ENCODE measurements at regions not wholly inside any gene's neighbourhood (a gene's known extent, or its start where the extent isn't known, plus 50 kb on each side); places are given as distances from the start of the nearest gene placed in this dataset.

DNA sequence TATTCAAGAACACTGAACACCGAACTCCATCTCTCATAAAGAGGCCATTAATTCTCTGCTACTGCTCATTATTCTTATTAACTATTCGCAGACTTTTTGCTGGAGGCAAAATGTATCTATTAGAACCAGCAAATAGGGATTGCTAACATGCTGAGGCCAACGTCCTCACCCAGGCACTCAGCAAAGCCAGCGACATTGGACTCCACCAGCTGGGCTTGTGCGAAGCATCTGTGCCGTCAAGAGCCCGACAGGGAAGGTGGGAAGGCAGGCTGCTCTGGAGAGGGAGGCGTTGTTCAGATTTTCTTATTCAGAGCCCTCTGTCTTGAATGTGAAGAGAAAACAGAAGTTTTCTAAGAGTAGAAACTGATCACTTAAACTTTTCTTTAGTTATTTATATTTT, 615.6 kb upstream of the KIRREL3 start:
- Mint-ChIP-seq H3K27ac (no peak overlapping the region), H3K36me3 (ENCODE audit: low read depth) (no peaks in the 10 kb centered on the region), H3K4me3 (no peak overlapping the region), H3K9me3 (no peaks in the 10 kb centered on the region; the same call in 1 of the 2 replicates), H3K4me1 (ENCODE audit: low read depth) (peaks cover 7% of the 10 kb centered on the region; the same call in 1 of the 2 replicates), H3K27me3 (ENCODE audit: insufficient read depth) (peaks cover 2% of the 10 kb centered on the region)
- no peak for TF ChIP-seq CTCF (IDR thresholded peaks at IDR 0.05)
- no peak for DNase-seq

DNA sequence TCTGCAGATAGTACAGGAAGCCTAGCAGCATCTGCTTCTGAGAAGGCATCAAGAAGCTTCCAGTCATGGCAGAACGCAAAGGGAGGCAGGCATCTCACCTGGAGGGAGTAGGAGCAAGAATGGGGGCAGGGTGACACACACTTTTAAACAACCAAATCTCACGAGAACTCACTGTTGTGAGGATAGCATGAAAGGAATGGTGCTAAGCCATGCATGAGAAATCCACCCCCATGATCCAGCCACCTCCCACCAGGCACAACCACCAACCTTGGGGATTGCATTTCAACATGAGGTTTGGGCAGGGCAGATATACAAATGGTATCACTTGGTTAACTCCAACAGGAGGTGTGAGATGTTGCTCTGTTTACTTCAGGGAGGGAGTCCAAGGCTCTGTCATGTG, 612.0 kb upstream of the KIRREL3 start:
- no peak overlapping the region for H3K27ac Mint-ChIP-seq
- no peaks in the 10 kb centered on the region for H3K9me3 Mint-ChIP-seq
- no peaks in the 10 kb centered on the region for H3K36me3 Mint-ChIP-seq (ENCODE audit: low read depth)
- DNase-seq: no peak
- no peak overlapping the region for H3K4me3 Mint-ChIP-seq
- peaks cover 3% of the 10 kb centered on the region for H3K27me3 Mint-ChIP-seq (ENCODE audit: insufficient read depth)
- no peak for TF ChIP-seq CTCF (IDR thresholded peaks at IDR 0.05)
- H3K4me1 Mint-ChIP-seq (ENCODE audit: low read depth): no peaks in the 10 kb centered on the region

- DNase-seq: no peak
- Mint-ChIP-seq H3K27ac (no peak overlapping the region), H3K4me3 (no peak overlapping the region), H3K4me1 (ENCODE audit: low read depth) (no peaks in the 10 kb centered on the region), H3K9me3 (0 out of 2 replicates have a peak, but pooled peaks cover 4% of the 10 kb centered on the region), H3K36me3 (ENCODE audit: low read depth) (peaks cover 3% of the 10 kb centered on the region; the same call in 1 of the 2 replicates), H3K27me3 (ENCODE audit: insufficient read depth) (peaks cover 5% of the 10 kb centered on the region)
- TF ChIP-seq CTCF (IDR thresholded peaks at IDR 0.05): no peak
Observed at GRCh38 chr11:127609025-127609773, 608.6 kb upstream of the KIRREL3 start.

- H3K36me3 Mint-ChIP-seq (ENCODE audit: low read depth): peaks cover 3% of the 10 kb centered on the region; the same call in 1 of the 2 replicates
- DNase-seq: no peak
Observed at GRCh38 chr11:127607487-127608085, 607.0 kb upstream of the KIRREL3 start.

DNA sequence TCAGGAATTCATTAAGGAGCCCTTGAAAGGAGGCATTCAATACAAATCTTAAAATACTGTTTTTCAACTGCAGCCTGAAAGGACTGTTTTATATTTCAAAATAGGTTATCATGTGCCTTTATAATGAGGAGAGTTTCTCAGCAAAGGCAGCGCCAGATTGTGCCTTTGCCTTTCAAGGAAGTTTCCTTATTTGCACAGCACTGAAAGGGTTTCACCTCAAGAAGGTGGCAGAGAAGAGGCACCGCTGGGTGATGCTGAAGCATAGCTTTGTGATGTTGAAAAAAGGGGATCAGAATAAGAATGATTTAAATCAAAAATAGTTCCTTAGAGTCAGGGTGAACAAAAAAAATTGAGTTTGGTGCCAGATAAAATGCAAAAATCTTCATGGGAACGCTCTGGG, 601.0 kb upstream of the KIRREL3 start:
- 0 out of 2 replicates have a peak, but pooled peaks cover 4% of the 10 kb centered on the region for H3K9me3 Mint-ChIP-seq
- DNase-seq: no peak
- peaks cover 8% of the 10 kb centered on the region; the same call in 1 of the 2 replicates for H3K27me3 Mint-ChIP-seq (ENCODE audit: insufficient read depth)
- no peaks in the 10 kb centered on the region for H3K4me1 Mint-ChIP-seq (ENCODE audit: low read depth)
- H3K27ac Mint-ChIP-seq: no peak overlapping the region
- TF ChIP-seq CTCF (IDR thresholded peaks at IDR 0.05): no peak
- no peak overlapping the region for H3K4me3 Mint-ChIP-seq
- H3K36me3 Mint-ChIP-seq (ENCODE audit: low read depth): peaks cover 3% of the 10 kb centered on the region; the same call in 1 of the 2 replicates

More at GRCh38 chr11:127607487-127608085, 607.0 kb upstream of the KIRREL3 start:
- Mint-ChIP-seq H3K4me3 (no peak overlapping the region), H3K27me3 (ENCODE audit: insufficient read depth) (peaks cover 5% of the 10 kb centered on the region), H3K4me1 (ENCODE audit: low read depth) (no peaks in the 10 kb centered on the region), H3K9me3 (0 out of 2 replicates have a peak, but pooled peaks cover 4% of the 10 kb centered on the region), H3K27ac (no peak overlapping the region)
- no peak for TF ChIP-seq CTCF (IDR thresholded peaks at IDR 0.05)
